ENCODE measurements at regions not wholly inside any gene's neighbourhood (a gene's known extent, or its start where the extent isn't known, plus 50 kb on each side); places are given as distances from the start of the nearest gene placed in this dataset.

GRCh38 chr2:176467595-176467994 is 198.4 kb downstream of the MTX2 start:
- no peak for TF ChIP-seq CTCF (conservative IDR thresholded peaks at IDR 0.05; ENCODE audit: low read depth, low read length)
- no peak for TF ChIP-seq EZH2phosphoT487 (IDR thresholded peaks at IDR 0.05; ENCODE audit: borderline replicate concordance, low read length)
